Lower leg skin (tissue), 3 donors: ENCODE measurements at regions not wholly inside any gene's neighbourhood (a gene's known extent, or its start where the extent isn't known, plus 50 kb on each side); places are given as distances from the start of the nearest gene placed in this dataset.

Experiments
- CTCF ChIP-seq, 3 donors: fragments of 450-650 bp; IDR thresholded peaks; one replicate each; pipeline ENCODE4 v1.5.1; 2016; ENCODE audit warnings: antibody characterized with exemption in 3 of 3, mild to moderate bottlenecking in 3 of 3, moderate library complexity in 2 of 3
- POLR2A ChIP-seq, 2 donors: fragments of 450-650 bp; IDR thresholded peaks; one replicate each; pipeline ENCODE4 v1.6.1; 2016 to 2017; ENCODE audit warnings: antibody characterized with exemption in 2 of 2, mild to moderate bottlenecking in 1 of 2, moderate library complexity in 1 of 2

GRCh38 chr15:98286831-98287230, 326.3 kb downstream of the ARRDC4 start:
- TF ChIP-seq CTCF (IDR thresholded peaks at IDR 0.05) (no peak), POLR2A (IDR thresholded peaks at IDR 0.05) (no peak)
